Stimulated activated CD8-positive, alpha-beta memory T cell treated with anti-CD3 and anti-CD28 coated beads, Interleukin-12 subunit alpha, Interleukin-12 subunit beta, amount 100 ng/mL, for 24 hours (primary cell): ENCODE measurements at regions not wholly inside any gene's neighbourhood (a gene's known extent, or its start where the extent isn't known, plus 50 kb on each side); places are given as distances from the start of the nearest gene placed in this dataset.

Experiments
- DNase-seq: peaks from one replicate; pipeline ENCODE4 v3.0.0-alpha.2; 2020; ENCODE audit errors: extremely low read depth

GRCh38 chr1:234536741-234537140 lies 57.8 kb upstream of the TARBP1 start:
- DNase-seq = no peak

DNA sequence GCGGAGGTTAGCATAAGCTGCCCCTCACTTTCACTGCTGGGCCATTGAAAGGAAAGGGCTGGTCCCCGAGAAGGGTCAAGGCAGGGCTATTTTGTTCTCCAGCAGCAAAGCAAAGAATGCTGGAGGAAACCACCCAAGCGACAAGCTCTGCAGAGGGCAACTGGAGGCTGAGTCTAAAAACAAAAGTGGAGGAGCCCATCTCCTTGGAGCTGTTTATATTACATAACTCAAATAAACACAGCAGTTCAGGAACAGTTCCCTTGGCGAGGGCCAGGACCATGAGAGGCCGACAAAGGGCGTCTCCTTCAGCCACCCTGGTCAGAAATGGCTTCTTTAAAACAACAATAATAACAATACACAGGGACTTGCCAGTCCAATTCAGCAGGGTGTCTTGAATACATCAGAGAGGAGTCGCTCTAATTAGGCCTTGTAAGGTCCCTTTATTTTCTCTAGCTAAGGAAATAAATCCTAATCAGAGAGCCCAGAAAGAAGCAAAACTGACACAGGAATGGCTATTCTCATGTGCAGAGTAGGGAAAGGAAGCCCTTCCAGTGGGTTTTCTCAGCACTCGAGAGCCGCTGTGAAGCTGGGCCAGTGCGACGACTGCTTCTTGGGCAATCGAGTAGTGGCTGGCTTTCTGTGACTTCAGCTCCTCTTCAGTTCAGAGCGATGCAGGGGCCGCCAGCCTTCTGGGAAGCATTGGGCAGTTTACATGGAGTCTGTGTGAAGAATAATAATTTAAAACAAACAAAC lies 57.0 kb upstream of the TARBP1 start:
- no peak for DNase-seq

GRCh38 chr1:234535218-234535617 lies 56.2 kb upstream of the TARBP1 start:
- no peak for DNase-seq

- no peak for DNase-seq
Observed at GRCh38 chr1:234533975-234534876, 55.2 kb upstream of the TARBP1 start.

DNA sequence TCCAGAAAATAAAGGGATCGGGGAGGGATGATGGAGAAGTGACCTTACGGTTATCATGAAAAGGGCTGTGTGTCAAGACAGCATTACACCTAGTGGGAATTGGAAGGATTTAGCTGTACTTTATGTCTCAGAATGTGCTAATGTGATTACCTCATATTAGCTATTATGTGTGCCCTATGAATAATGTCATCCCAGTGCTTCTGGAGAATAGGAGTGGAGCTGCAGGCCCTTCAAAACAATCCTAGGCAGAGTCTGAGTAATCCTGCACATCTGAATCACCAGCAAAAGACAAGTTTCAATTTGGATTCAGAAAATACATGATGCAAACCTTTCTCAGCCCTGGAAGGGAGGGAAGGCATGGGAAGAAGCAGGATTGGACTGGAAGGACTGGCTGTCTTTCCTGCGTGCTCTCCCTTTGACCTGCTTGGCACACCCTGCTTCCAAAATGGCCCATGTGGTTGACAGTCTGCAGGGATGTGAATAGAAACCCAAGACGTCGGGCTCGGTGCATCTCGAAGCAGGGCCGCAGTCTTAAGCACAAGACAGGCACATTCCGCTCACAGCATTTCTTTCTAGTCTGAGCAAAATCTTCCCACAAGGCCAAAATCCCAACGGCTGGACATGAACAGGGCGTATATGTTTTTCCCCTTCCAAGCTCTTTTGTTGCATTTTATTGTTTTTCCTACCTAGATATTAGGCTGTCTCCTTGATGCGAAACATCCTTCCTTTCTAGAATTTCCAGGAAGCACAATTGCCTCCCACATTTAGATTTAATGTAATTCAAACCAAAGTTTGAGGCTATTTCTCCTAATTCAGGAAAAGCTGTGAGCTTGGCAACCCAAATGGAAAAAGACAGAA lies 54.3 kb upstream of the TARBP1 start:
- no peak for DNase-seq

GRCh38 chr1:234532503-234532922 lies 53.5 kb upstream of the TARBP1 start:
- DNase-seq = no peak

- no peak for DNase-seq
Observed at GRCh38 chr1:234531151-234531635, 52.2 kb upstream of the TARBP1 start.

GRCh38 chr1:234530672-234531071 lies 51.7 kb upstream of the TARBP1 start:
- no peak for DNase-seq

DNA sequence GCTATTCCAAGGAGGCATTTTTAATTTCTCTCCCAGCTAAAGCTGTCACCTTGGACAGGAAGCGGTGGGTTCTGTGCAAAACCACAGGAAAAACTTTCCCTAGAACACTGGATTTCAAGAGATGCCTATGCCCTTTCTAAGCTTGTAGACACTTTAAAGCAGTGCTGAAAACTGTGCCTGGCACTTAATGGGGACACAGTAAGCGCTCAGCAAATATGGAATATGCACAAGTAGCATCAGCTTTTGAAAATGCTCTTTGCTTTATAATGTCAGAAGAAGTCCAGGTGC lies 50.9 kb upstream of the TARBP1 start:
- DNase-seq = no peak

DNA sequence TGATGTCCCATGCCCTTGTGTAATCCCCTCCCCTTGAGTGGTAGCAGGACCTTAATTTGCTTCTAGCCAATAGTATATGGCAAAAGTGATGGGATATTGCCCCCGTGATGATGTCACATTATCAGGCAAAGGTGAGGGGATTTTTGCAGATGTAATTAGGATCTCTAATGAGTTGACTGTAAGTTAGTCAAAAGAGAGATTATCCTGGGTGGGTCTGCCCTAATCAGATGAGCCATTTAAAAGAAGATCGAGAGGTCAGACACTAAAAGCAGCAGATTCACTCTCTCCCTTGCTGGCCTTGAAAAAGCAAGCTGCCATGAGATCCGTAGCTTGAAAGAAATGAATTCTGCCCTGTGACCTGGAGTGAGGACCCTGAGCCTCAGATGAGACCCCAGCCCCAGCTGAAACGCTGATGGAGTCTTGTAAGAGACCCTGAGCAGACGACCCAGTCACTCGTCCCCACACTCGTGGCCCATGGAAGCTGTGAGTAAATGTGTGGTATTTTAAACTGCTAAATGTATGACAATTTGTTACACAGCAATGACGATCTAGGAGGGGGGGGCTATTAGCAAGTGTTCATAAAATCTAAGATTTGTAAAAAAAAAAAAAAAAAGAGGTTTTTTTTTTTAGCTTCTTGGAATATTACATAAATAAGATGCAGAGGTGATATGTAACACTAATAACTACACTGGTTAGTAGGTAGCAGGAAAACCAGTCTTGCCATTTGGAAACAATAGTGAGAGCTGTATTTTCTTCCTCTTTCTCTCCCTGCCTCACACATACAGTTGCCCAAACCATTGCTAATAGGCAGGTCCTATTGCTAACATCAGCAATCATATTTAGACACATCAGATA lies 50.3 kb upstream of the TARBP1 start:
- DNase-seq = no peak
